H7 (cell line): ENCODE measurements at regions not wholly inside any gene's neighbourhood (a gene's known extent, or its start where the extent isn't known, plus 50 kb on each side); places are given as distances from the start of the nearest gene placed in this dataset.

ENCODE experiments used
- DNase-seq: peaks from one replicate; pipeline ENCODE4 v3.0.0; 2012
- H3K27me3 ChIP-seq: 2 replicates; pipeline ENCODE4 v1.6.0; 2011; ENCODE audit warnings: mild to moderate bottlenecking, low read length; ENCODE audit not compliant: control insufficient read depth, insufficient read depth
- H3K36me3 ChIP-seq: replicated peaks from 2 replicates; pipeline ENCODE4 v1.5.1; 2011; ENCODE audit warnings: low read length; ENCODE audit not compliant: control insufficient read depth, insufficient read depth
- H3K4me3 ChIP-seq: 2 replicates; pipeline ENCODE4 v1.5.1; 2011; ENCODE audit warnings: low read depth, mild to moderate bottlenecking, control low read depth, low read length, moderate library complexity; ENCODE audit not compliant: insufficient read depth

GRCh38 chr1:184919892-184920291, 54.4 kb downstream of the NIBAN1 start:
- Histone ChIP-seq H3K27me3 (no peaks in the 10 kb centered on the region), H3K36me3 (no peaks in the 10 kb centered on the region), H3K4me3 (no peak overlapping the region)
- DNase-seq, result no peak

- Histone ChIP-seq H3K36me3 (no peaks in the 10 kb centered on the region), H3K4me3 (no peak overlapping the region), H3K27me3 (no peaks in the 10 kb centered on the region)
- no peak for DNase-seq
Observed at GRCh38 chr1:184915463-184916090, 58.7 kb downstream of the NIBAN1 start.

GRCh38 chr1:184914149-184914548, 60.2 kb downstream of the NIBAN1 start:
- Histone ChIP-seq H3K27me3 (no peaks in the 10 kb centered on the region), H3K4me3 (no peak overlapping the region), H3K36me3 (no peaks in the 10 kb centered on the region)
- no peak for DNase-seq

- DNase-seq, result no peak
- Histone ChIP-seq H3K4me3 (no peak overlapping the region), H3K36me3 (no peaks in the 10 kb centered on the region), H3K27me3 (no peaks in the 10 kb centered on the region)
Observed at GRCh38 chr1:184912392-184912791, 61.9 kb downstream of the NIBAN1 start.

- Histone ChIP-seq H3K36me3 (no peaks in the 10 kb centered on the region), H3K4me3 (no peak overlapping the region)
Observed at GRCh38 chr1:184911830-184912229, 62.5 kb downstream of the NIBAN1 start.

GRCh38 chr1:184911103-184911745, 63.1 kb downstream of the NIBAN1 start:
- Histone ChIP-seq H3K4me3 (no peak overlapping the region), H3K27me3 (no peaks in the 10 kb centered on the region), H3K36me3 (no peaks in the 10 kb centered on the region)
- DNase-seq, result no peak

More at GRCh38 chr1:184911830-184912229, 62.5 kb downstream of the NIBAN1 start:
- no peak for DNase-seq
- H3K27me3 ChIP-seq, result no peaks in the 10 kb centered on the region

- no peaks in the 10 kb centered on the region for H3K36me3 ChIP-seq
- H3K27me3 ChIP-seq, result no peaks in the 10 kb centered on the region
- DNase-seq, result no peak
- H3K4me3 ChIP-seq, result no peak overlapping the region
Observed at GRCh38 chr1:184910691-184911091, 63.6 kb downstream of the NIBAN1 start.

GRCh38 chr1:184910005-184910404, 64.3 kb downstream of the NIBAN1 start:
- H3K4me3 ChIP-seq, result no peak overlapping the region
- no peaks in the 10 kb centered on the region for H3K27me3 ChIP-seq
- no peak for DNase-seq
- H3K36me3 ChIP-seq, result no peaks in the 10 kb centered on the region

GRCh38 chr1:184909019-184909418, 65.3 kb downstream of the NIBAN1 start:
- no peak for DNase-seq
- no peak overlapping the region for H3K4me3 ChIP-seq

GRCh38 chr1:184908506-184908905, 65.8 kb downstream of the NIBAN1 start:
- Histone ChIP-seq H3K27me3 (no peaks in the 10 kb centered on the region), H3K4me3 (no peak overlapping the region), H3K36me3 (no peaks in the 10 kb centered on the region)
- no peak for DNase-seq

More at GRCh38 chr1:184909019-184909418, 65.3 kb downstream of the NIBAN1 start:
- no peaks in the 10 kb centered on the region for H3K27me3 ChIP-seq
- no peaks in the 10 kb centered on the region for H3K36me3 ChIP-seq

- Histone ChIP-seq H3K27me3 (no peaks in the 10 kb centered on the region), H3K4me3 (no peak overlapping the region), H3K36me3 (no peaks in the 10 kb centered on the region)
- DNase-seq, result no peak
Observed at GRCh38 chr1:184907500-184907899, 66.8 kb downstream of the NIBAN1 start.

- DNase-seq, result no peak
- no peak overlapping the region for H3K4me3 ChIP-seq
- no peaks in the 10 kb centered on the region for H3K36me3 ChIP-seq
- H3K27me3 ChIP-seq, result no peaks in the 10 kb centered on the region
Observed at GRCh38 chr1:184906761-184907160, 67.5 kb downstream of the NIBAN1 start.

GRCh38 chr1:184905601-184906322, 68.5 kb downstream of the NIBAN1 start:
- H3K27me3 ChIP-seq, result no peaks in the 10 kb centered on the region
- H3K4me3 ChIP-seq, result no peak overlapping the region
- H3K36me3 ChIP-seq, result no peaks in the 10 kb centered on the region
- no peak for DNase-seq

- DNase-seq, result no peak
- Histone ChIP-seq H3K4me3 (no peak overlapping the region), H3K36me3 (no peaks in the 10 kb centered on the region), H3K27me3 (no peaks in the 10 kb centered on the region)
Observed at GRCh38 chr1:184903111-184903692, 71.1 kb downstream of the NIBAN1 start.

GRCh38 chr1:184900507-184900906, 73.8 kb downstream of the NIBAN1 start:
- Histone ChIP-seq H3K36me3 (no peaks in the 10 kb centered on the region), H3K27me3 (no peaks in the 10 kb centered on the region), H3K4me3 (no peak overlapping the region)
- DNase-seq, result no peak
